ENCODE measurements at regions not wholly inside any gene's neighbourhood (a gene's known extent, or its start where the extent isn't known, plus 50 kb on each side); places are given as distances from the start of the nearest gene placed in this dataset.
"Not testable (repeated sequence)": the region's sequence is repeated elsewhere in the genome, so short reads cannot be mapped to it uniquely, and the experiment has no call there.

DNA sequence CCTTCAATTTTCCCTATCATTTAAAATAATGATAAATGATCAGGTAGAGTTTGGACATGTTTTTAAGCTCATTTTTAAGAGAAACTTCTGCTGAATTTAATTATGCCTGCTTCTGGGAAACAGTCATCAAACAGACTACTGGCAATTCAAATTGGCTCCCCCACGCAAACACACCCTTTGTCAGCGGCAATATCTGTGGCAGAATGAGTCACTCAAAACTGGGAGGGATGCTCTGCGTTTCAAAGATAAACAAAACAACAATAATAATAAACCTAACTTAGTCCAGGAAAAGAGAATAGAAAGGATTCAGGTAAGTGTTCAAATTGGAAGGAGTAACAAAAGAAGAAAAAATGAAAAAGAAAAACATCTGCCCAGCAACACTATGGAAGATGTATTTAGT, 108.1 kb upstream of the ERCC4 start:
- no peak for FAIRE-seq

DNA sequence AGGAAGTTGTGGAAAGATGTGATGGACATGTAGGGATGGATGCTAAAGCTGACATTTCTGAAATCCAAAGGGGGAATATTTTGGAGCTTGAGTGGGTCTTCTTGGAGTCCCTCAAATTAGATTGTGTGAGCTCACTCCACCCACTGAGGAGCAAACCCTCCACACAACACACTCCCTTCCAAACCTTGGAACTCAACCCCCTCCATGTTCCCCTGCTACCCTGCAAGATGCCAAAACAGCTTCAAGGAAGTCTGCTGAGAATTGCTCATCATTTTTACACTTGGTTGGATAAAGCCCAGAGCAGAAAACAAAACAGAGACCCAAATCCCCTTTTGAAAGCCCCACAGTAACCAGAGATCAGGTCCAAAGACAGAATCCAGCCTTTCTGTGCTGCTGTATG, 103.3 kb upstream of the ERCC4 start:
- no peak for FAIRE-seq

DNA sequence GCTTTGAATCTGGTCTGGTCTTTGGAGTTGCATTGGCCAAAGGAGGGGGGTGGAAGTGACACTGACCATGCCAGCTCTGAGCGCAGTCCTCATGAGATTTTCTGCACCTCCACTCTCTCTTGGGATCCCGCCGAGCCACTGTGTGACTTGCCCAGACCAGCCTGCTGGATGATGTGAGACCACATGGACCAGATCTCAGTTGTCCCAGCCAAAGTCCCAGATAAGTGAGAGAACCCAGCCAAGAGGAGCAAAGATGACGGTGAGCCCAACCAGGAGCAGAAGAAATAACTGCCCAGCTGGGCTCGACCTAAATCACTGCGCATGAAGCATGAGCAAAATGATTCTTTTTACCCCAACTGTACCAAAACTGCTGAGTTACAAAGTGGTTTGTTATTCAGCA, 96.5 kb upstream of the ERCC4 start:
- FAIRE-seq, result no peak

DNA sequence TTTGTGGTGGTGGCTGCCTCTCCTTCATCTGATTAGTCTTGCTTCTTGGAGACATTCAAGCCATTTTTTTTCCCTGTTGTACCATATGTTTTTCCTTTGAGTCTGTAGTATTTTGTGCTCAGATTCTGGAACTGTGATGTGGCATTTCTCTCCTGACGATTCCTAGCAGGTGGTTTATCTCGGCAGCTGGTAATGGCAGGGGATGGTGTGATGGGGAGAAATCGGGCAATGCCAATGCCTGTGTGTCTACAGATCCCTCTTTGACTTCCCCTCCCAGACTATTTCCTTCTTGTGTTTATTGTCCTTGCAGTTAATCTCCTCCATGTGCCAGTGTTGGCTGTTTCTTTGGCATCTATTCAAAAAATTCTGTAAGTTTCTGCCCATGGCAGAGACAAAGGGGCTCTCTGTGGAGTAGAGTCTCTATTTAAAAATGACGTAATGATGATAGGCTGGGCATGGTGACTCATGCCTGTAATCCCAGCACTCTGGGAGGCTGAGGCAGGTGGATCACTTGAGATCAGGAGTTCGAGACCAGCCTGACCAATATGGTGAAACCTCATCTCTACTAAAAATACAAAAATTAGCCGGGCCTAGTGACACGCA, 90.2 kb upstream of the ERCC4 start:
- no peak for FAIRE-seq

DNA sequence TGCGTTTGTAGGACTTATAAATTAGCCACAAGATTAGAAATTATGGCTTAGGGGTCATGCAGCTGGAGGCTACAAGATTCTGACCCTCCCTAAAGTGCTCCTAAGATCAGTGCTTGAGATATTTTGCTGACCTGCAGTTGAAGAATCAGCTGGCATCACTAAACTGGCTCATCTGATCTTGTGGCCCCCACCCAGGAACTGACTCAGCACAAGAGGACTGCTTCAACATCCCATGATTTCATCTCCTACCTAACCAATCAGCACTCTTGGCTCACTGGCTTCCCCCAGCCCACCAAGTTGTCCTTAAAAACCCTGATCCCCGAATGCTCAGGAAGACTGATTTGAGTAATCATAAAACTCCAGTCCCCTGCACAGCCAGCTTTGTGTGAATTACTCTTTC, 86.4 kb upstream of the ERCC4 start:
- no peak for FAIRE-seq

DNA sequence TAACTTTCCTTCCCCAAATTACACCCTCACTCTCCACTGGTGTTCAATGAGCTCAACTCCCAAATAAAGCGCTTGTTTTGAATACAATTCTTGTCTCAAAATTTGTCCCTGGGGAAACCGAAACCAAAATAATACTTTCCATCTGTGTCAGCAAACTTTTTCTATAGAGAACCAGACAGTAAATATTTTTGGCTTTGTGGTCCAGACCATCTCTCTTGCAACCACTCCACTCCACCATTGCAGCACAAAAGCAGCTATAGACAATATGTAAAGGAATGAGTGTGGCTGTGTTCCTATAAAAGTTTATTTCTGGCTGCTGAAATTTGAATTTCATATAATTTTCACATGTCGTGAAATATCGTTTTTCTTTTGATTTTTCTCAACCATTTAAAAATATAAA, 84.6 kb upstream of the ERCC4 start:
- FAIRE-seq, result no peak

DNA sequence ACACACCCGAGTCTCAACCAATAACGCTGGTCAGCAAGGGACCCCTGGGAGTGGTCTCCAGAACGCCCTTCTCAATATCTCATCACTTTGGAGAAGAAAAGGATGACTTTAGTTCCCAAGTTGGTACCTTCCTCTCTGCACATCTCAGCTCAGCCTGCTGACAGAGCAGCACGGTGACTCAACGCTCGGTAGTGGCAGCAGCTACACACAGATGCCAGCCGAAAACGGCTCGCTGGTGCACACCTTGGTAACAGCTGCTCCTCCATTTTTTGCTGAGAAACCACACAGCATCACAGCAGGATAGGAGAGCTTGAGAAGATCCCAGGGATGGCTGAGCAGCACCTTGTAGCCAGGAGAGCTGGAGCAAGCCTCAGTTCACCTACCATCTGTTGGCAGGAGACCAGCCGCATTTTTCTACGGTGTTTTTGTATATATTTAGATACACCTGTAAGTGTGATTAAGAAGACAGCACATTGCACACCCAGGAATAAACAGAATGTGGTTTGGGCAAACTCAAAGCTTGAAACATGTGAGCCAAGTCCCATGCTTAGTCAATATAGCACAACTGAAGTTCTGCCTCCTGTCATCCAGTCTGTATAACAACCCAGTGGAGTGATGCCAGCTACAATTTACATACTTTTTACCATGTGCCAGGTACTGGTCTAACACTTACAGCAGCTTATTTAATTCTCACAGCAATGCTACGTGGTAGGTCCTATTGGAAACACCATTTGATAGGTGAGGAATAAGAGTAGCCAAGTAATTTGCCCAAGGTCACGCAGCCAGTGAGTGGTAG, 83.8 kb upstream of the ERCC4 start:
- FAIRE-seq, result no peak

DNA sequence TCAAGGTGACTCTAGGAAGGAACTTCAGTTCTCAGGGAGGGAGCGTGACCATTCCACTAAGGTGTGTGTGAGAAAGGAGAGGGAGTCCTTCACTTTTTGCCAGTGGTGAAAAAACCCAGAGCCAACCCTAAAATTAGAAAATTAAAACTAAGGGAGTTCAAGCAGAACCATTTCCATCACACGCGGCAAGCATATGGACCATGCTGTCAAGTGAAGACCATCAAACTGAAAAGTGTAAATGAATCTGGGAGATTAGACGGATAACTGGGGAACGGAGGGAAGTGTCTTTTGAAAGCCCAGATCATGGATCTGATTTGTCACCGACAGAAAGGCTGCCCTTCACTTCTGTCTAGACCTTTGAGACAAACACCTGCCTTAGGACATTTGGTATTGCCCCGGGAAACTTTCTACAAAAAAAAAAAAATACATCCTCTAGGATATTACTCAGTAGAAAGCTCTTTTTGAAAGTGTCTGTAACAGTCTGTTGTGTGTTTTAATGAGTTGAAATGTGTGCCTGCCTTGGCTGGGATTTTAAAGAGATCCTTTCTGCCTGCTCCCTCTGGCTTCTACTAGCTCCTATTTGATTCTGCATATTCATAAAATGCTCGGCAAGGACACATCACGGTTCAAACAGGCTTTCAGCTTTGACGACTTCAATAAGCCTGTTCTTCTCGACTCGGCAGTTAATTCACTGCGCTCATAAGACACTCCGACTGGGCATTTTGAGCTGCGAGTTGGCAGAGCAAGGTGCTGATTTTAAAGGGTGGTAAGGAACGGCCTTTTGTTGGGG, 81.4 kb upstream of the ERCC4 start:
- no peak for FAIRE-seq

DNA sequence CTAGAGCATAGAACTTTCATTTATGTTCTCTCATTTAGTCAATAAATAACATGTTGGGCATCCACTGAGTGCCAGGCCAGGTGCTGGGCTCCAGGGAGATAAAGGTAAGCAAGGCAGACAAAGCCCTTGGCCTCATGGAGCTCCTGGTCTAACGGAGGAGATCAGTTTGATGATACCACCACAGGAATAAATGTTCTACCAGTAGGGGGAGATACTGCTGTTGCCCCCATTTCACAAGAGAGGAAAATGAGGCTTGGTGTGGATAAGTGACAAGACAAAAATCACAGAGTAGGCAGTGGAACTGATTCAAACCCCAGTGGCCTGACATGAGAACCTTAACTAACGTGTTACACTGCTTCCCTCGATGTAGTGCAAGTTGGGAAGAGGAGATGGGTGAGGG, 80.4 kb upstream of the ERCC4 start:
- no peak for FAIRE-seq

DNA sequence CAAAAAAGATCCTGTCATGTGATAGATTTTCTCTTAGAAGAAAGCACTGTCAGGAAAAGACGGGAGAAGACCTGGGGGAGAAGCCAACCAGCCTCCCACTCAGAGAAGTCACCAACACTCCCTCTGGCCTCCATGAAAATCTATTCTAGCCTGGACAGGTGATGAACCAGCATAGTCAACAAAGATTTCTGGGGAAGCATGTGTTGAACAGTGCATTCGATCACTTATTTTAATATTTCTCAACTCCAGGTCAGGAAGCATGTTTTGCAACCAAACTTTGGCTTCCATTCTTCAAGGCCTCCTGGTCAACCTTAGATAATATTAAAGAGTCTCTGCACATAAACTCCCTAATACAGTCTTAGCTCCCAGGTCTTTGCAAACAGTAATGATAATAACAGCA, 74.7 kb upstream of the ERCC4 start:
- FAIRE-seq, result no peak

DNA sequence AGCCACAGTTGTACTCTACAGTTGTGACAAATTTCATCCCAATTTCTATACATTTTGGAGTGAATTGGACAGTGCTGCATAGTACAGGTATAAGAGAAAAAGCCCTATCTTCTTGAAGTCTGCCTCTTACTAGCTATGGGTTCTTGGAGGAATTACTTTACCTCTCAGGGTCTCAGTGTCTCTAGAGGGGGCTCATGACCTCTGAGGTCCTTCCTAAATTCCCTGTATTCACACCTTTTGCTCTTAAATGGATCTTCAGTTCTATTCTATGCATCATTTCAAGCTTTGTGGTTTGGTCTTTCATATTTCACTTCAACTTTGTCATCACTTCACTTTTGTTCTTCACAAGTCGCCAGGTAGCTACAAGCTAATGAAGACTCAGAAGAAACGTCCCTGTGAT, 71.2 kb upstream of the ERCC4 start:
- no peak for FAIRE-seq

DNA sequence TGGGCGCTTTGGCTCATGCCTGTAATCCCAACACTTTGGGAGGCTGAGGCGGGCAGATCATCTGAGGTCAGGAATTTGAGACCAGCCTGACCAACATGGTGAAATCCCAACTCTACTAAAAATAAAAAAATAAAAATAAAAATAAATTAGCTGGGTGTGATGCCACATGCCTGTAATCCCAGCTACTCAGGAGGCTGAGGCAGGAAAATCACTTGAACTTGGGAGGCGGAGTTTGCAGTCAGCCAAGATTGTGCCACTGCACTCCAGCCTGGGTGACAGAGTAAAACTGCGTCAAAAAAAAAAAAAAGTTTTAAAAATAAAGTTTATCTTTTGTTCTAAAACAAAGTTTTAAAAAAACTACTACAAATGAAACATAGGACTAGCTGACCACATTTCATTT, 69.8 kb upstream of the ERCC4 start:
- FAIRE-seq, result not testable (repeated sequence)

DNA sequence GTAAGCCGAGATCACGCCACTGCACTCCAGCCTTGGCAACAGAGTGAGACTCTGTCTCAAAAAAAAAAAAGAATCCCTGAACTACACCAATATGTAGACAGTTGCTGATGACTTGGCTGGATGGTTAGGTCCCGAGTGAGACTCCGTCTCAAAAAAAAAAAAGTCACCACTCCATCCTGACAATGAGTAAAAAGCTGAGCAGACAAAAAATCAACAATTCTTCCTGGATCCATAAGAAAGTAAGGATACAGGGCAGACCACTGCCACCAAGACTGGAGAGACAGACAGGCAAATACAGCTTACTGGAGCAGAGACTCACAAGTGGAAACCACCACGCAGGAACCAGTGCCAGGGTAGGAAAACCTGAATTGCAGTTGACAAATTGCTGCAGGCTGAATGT, 67.1 kb upstream of the ERCC4 start:
- no peak for FAIRE-seq

DNA sequence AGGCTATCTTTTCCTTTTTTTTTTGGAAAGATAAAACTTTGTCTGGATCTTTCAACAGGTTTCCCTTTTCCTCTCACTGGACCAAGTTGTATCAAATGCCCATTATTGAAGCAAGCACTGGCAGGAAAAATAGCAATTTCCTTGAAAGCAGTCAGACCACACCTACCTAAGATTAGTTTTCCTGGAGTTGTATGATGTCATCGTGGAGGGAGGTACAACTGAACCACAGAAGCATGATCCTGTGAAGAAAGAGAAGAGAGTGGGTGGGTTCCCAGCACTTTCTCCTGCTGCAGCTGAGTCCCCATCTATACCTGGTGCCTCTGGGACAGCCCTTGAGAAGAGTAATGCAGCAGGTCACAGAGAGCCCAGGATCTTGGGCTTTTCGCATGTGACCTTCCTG, 63.6 kb upstream of the ERCC4 start:
- FAIRE-seq, result no peak

DNA sequence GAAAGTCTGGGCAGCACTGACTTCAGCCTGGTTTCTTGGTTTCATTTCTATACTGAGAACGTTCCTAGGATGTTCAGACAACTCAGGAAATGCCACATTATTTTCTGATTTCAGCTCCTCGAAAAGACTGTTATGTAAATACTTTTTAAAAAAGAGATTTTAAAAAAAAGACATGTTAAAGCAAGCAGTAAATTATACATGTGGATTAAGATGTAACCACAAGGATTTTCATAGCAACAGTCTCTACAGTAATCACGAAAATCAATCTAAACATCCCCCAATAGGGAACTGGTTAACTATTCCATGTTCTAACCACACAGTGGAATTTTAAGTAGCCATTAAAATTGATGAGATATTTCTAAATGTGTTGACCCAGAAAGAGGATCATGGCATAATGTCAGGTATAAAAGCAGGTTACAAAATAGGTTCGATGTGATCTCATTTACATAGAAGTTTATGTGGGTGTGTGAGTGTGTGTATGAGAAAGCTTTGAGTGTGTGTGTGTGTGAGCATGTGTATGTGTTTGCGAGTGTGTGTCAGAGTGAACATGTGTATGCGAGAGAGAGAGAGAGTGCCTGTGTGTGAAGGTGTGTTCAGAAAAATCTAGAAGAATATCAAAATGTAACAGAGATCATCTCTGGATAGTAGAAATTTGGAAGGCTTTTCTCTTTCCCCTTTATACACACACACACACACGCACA, 63.0 kb upstream of the ERCC4 start:
- FAIRE-seq, result no peak

DNA sequence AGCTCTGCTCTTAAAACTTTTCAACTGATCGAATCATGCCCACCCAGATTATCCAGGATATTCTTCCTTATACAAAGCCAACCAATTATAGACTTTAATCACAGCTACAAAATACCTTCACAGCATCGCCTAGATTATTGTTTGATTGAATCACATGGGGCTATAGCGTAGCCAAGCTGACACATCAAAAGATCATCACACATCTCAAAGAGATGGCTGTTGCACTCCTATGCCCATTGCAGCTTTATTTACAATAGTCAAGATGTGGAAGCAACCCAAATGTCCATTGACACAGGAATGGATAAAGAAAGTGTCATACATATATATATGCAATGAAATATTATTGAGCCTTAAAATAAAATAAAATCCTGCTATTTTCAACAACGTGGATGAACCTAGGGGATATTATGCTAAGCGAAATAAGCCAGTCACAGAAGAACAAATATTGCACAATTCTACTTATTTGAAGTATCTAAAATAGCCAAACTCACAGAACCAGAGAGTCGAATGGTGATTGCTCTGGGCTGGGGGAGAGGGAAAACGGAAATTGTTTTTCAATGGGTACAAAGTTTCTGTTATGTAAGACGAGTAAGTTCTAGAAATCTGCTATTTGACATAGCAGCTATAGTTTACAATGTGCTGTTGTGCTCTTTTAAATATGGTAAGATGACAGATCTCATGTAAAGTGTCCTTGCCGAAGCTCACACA, 60.9 kb upstream of the ERCC4 start:
- no peak for FAIRE-seq

DNA sequence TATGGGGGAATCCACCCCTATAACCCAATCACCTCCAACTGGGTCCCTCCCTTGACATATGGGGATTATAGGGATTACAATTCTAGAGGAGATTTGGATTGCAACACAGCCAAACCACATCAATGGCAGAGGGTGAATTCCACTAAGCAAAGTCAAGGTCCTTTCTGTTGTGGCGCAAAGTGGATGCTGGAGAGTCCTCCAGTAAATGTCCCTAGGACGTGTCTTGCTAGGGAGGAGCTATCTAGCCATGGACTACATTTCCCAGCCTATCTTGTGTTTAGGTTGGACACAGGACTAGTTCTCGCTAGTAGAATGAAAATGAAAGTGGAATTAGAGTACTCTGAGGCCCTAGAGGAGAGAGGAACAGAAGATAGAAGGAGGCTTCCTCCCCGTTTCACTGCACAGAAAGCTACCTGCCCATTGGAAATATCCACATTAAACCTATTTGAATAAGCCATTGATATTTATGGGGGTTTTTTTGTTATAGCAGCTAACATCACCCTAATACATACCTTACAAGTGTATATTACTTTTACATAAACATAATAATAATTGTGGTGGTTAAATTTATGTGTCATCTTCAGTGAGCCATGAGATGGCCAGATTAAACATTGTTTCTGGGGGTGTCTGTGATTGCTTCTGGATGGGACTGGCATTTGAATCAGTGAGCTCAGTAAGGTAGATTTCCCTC, 56.7 kb upstream of the ERCC4 start:
- FAIRE-seq, result no peak

DNA sequence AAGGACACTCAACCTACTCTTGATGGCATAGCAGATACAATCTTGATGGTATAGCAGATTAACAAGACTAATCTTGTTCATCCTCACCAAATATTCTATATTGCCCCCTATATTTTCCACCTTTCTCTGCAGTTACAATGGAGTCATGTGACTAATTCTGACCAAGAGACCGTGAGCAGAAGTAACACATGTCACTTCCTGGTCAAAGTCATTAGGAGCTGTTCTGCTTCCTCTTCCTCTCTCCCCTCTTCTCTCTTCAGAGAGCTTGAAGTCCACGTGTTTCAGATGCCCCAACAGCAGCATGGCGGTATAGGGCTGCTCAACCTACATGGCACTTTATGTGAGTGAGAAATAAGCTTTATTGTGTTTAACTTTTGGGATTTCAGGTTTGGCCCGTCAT, 55.3 kb upstream of the ERCC4 start:
- no peak for FAIRE-seq

DNA sequence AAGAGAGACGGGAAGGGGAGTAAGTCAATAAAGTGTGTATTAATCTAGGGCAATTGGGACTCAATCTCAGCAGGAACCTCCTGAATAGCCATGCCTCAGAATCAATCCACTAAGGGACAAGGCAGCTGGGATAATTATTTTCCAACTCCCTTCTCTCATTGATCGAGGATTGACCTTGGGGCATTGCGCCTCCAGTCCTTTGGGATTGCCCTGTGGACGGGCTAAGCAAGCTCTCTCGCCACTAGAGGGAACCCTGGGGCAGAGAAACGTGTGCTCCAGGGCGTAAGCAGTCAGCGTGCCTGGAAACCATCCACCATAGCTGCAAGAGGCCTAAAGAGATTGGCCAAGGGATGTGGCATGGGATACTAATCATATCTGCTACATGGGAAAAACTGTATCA, 53.9 kb upstream of the ERCC4 start:
- no peak for FAIRE-seq
